GM23338 (cell line): ENCODE measurements at regions not wholly inside any gene's neighbourhood (a gene's known extent, or its start where the extent isn't known, plus 50 kb on each side); places are given as distances from the start of the nearest gene placed in this dataset.

ENCODE experiments used
- ATAC-seq: fragments of 200-7000 bp; cut with Tn5 transposase; 3 replicates; pipeline ENCODE4 v1.9.1; 2020
- DNase-seq: peaks from one replicate; pipeline ENCODE4 v3.0.0-alpha.2; 2015; ENCODE audit warnings: low spot score
- H2AFZ ChIP-seq: fragments of 200-600 bp; sonication (generic); 2 replicates; pipeline ENCODE4 v1.8.0; 2016; ENCODE audit warnings: antibody characterized with exemption, mild to moderate bottlenecking, moderate library complexity
- H3F3A ChIP-seq: fragments of 200-600 bp; sonication (generic); replicated peaks from 2 replicates; pipeline ENCODE4 v1.8.0; 2017; ENCODE audit warnings: antibody characterized with exemption, mixed run types, low read depth
- H3K27ac ChIP-seq: fragments of 200-600 bp; sonication (generic); 2 replicates; pipeline ENCODE4 v1.6.1; 2016; ENCODE audit warnings: low read depth
- H3K27me3 ChIP-seq: fragments of 200-600 bp; sonication (generic); 2 replicates; pipeline ENCODE4 v1.8.0; 2016; ENCODE audit warnings: mild to moderate bottlenecking, mixed run types, moderate library complexity; ENCODE audit not compliant: insufficient read depth
- H3K36me3 ChIP-seq: fragments of 200-600 bp; sonication (generic); 2 replicates; pipeline ENCODE4 v1.8.0; 2016; ENCODE audit warnings: mild to moderate bottlenecking; ENCODE audit not compliant: insufficient read depth
- H3K4me1 ChIP-seq: fragments of 200-600 bp; sonication (generic); 2 replicates; pipeline ENCODE4 v1.8.0; 2016; ENCODE audit warnings: mild to moderate bottlenecking, moderate library complexity; ENCODE audit not compliant: insufficient read depth
- H3K4me2 ChIP-seq: fragments of 200-600 bp; sonication (generic); 2 replicates; pipeline ENCODE4 v1.7.1; 2017; ENCODE audit warnings: mixed run types
- H3K4me3 ChIP-seq: fragments of 200-600 bp; sonication (generic); 2 replicates; pipeline ENCODE4 v1.6.1; 2016; ENCODE audit warnings: mixed run types
- H3K79me2 ChIP-seq: fragments of 200-600 bp; sonication (generic); replicated peaks from 2 replicates; pipeline ENCODE4 v1.8.0; 2017; ENCODE audit warnings: mild to moderate bottlenecking; ENCODE audit not compliant: insufficient read depth
- H3K9me2 ChIP-seq: fragments of 200-600 bp; sonication (generic); 2 replicates; pipeline ENCODE4 v1.8.0; 2017; ENCODE audit not compliant: insufficient read depth
- H4K20me1 ChIP-seq: fragments of 200-600 bp; sonication (generic); replicated peaks from 2 replicates; pipeline ENCODE4 v1.8.0; 2017; ENCODE audit warnings: mild to moderate bottlenecking; ENCODE audit not compliant: insufficient read depth
- H3K27ac Mint-ChIP-seq: 2 replicates; pipeline ENCODE4 v1.8.0; 2020; ENCODE audit warnings: inconsistent platforms, mild to moderate bottlenecking, moderate library complexity, mixed read lengths
- H3K27me3 Mint-ChIP-seq: 3 replicates; pipeline ENCODE4 v1.8.0; 2022; ENCODE audit warnings: low read depth, mild to moderate bottlenecking, moderate library complexity, mixed read lengths, inconsistent platforms; ENCODE audit not compliant: insufficient read depth, poor library complexity
- H3K36me3 Mint-ChIP-seq: 3 replicates; pipeline ENCODE4 v1.8.0; 2021; ENCODE audit warnings: low read depth, mild to moderate bottlenecking, inconsistent platforms, moderate library complexity, mixed read lengths
- H3K4me1 Mint-ChIP-seq: 3 replicates; pipeline ENCODE4 v1.8.0; 2020; ENCODE audit warnings: mild to moderate bottlenecking, inconsistent platforms, mixed read lengths
- H3K4me3 Mint-ChIP-seq: 3 replicates; pipeline ENCODE4 v1.8.0; 2021; ENCODE audit warnings: moderate library complexity, mild to moderate bottlenecking, inconsistent platforms, mixed read lengths
- H3K9me3 Mint-ChIP-seq: 3 replicates; pipeline ENCODE4 v1.8.0; 2020; ENCODE audit warnings: moderate library complexity, mild to moderate bottlenecking, inconsistent platforms, mixed read lengths
- CREB1 ChIP-seq: fragments of 250-450 bp; sonication (Bioruptor Pico); IDR thresholded peaks from 2 replicates; pipeline ENCODE4 v1.5.0; 2020; ENCODE audit warnings: low read depth, mild to moderate bottlenecking, moderate library complexity
- EZH2phosphoT487 ChIP-seq: fragments of 200-600 bp; sonication (generic); IDR thresholded peaks from one replicate; pipeline ENCODE4 v1.8.1; 2018; ENCODE audit warnings: antibody characterized with exemption; ENCODE audit not compliant: unreplicated experiment
- NANOG ChIP-seq: IDR thresholded peaks from 2 replicates; pipeline ENCODE4 v1.6.1; 2016; ENCODE audit warnings: antibody characterized with exemption, borderline replicate concordance
- STAT1 ChIP-seq: IDR thresholded peaks from one replicate; pipeline ENCODE4 v1.6.1; 2016; ENCODE audit warnings: antibody characterized with exemption; ENCODE audit not compliant: unreplicated experiment
- ZNF331 ChIP-seq: fragments of 250-450 bp; sonication (Bioruptor Pico); IDR thresholded peaks from 2 replicates; pipeline ENCODE4 v1.5.0; 2020; ENCODE audit warnings: low read depth, mild to moderate bottlenecking, moderate library complexity
- TF ChIP-seq, protein P1 (sequence below): IDR thresholded peaks from one replicate; pipeline ENCODE4 v1.6.1; 2018; ENCODE audit warnings: antibody characterized with exemption; ENCODE audit not compliant: unreplicated experiment
- TF ChIP-seq, protein P2 (sequence below), 2 experiments: fragments of 200-600 bp in 1 of 2; sonication (generic) in 1 of 2; conservative IDR thresholded peaks; 2 replicates each; pipeline versions ENCODE4 v1.5.1 to v1.6.1; 2016 to 2017; ENCODE audit warnings: antibody characterized with exemption in 2 of 2, low read depth in 2 of 2, mild to moderate bottlenecking in 2 of 2, moderate library complexity in 1 of 2
- TF ChIP-seq, protein P3 (sequence below): fragments of 250-450 bp; sonication (Bioruptor Pico); IDR thresholded peaks from 2 replicates; pipeline ENCODE4 v1.5.0; 2020; ENCODE audit warnings: mild to moderate bottlenecking, moderate library complexity
- TF ChIP-seq, protein P4 (sequence below): IDR thresholded peaks from 2 replicates; pipeline ENCODE4 v1.6.1; 2016; ENCODE audit warnings: antibody characterized with exemption

DNA sequence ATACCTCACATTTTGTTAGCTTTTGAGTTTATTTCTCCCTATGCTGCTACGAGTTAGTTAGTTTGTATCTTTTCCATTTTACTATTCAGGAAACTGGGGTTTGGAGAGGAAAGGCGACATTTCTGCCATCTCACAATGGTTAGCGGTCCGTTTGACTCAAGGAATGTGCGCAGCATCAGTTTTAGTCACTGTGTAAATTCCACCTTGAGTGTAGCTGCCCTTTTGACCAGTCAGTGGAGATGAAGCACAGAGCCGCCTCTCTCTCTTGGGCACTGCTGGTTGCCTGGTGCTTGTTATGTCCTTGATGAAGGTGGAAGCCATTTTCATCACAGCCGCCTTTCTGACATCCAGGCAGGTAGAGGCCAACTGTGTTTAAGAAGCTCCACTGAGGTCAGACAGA is 185.5 kb downstream of the SCP2D1 start (continued):
- TF ChIP-seq, protein P1, sequence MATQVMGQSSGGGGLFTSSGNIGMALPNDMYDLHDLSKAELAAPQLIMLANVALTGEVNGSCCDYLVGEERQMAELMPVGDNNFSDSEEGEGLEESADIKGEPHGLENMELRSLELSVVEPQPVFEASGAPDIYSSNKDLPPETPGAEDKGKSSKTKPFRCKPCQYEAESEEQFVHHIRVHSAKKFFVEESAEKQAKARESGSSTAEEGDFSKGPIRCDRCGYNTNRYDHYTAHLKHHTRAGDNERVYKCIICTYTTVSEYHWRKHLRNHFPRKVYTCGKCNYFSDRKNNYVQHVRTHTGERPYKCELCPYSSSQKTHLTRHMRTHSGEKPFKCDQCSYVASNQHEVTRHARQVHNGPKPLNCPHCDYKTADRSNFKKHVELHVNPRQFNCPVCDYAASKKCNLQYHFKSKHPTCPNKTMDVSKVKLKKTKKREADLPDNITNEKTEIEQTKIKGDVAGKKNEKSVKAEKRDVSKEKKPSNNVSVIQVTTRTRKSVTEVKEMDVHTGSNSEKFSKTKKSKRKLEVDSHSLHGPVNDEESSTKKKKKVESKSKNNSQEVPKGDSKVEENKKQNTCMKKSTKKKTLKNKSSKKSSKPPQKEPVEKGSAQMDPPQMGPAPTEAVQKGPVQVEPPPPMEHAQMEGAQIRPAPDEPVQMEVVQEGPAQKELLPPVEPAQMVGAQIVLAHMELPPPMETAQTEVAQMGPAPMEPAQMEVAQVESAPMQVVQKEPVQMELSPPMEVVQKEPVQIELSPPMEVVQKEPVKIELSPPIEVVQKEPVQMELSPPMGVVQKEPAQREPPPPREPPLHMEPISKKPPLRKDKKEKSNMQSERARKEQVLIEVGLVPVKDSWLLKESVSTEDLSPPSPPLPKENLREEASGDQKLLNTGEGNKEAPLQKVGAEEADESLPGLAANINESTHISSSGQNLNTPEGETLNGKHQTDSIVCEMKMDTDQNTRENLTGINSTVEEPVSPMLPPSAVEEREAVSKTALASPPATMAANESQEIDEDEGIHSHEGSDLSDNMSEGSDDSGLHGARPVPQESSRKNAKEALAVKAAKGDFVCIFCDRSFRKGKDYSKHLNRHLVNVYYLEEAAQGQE, result no peak

DNA sequence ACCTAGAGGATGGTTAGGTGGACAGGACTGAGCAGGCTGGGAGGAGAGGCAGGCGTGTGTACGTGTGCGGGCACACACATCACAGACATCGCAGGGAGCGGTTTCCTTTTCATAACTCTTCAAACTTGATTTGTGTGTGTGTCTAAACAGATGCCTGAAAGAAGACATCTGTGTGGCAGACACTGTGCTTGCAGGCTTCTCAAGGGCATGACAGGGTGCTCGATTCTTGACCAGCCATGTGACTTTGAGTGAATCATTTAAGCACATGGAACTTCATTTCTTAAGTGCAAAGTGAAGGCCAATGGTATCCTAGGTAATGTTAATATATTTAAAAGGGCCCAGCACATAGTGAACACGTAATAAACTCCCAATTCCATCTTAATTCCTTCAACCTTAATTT is 186.5 kb downstream of the SCP2D1 start:
- Histone ChIP-seq H3K79me2 (no peaks in the 10 kb centered on the region), H3K36me3 (no peaks in the 10 kb centered on the region), H3K4me3 (no peak overlapping the region), H3K27ac (no peak overlapping the region), H3K4me2 (no peak overlapping the region), H3F3A (no peaks in the 10 kb centered on the region), H3K27me3 (no peaks in the 10 kb centered on the region), H4K20me1 (no peaks in the 10 kb centered on the region), H3K9me2 (peaks cover 15% of the 10 kb centered on the region), H3K4me1 (no peaks in the 10 kb centered on the region), H2AFZ (no peak overlapping the region)
- TF ChIP-seq ZNF331 (no peak), EZH2phosphoT487 (no peak), CREB1 (no peak), NANOG (no peak), STAT1 (no peak)
- TF ChIP-seq, protein P1, result no peak
- TF ChIP-seq, protein P2, sequence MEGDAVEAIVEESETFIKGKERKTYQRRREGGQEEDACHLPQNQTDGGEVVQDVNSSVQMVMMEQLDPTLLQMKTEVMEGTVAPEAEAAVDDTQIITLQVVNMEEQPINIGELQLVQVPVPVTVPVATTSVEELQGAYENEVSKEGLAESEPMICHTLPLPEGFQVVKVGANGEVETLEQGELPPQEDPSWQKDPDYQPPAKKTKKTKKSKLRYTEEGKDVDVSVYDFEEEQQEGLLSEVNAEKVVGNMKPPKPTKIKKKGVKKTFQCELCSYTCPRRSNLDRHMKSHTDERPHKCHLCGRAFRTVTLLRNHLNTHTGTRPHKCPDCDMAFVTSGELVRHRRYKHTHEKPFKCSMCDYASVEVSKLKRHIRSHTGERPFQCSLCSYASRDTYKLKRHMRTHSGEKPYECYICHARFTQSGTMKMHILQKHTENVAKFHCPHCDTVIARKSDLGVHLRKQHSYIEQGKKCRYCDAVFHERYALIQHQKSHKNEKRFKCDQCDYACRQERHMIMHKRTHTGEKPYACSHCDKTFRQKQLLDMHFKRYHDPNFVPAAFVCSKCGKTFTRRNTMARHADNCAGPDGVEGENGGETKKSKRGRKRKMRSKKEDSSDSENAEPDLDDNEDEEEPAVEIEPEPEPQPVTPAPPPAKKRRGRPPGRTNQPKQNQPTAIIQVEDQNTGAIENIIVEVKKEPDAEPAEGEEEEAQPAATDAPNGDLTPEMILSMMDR (conservative IDR thresholded peaks at IDR 0.05; ENCODE audit: low read depth in 2 of 2), result no peak
- TF ChIP-seq, protein P3, sequence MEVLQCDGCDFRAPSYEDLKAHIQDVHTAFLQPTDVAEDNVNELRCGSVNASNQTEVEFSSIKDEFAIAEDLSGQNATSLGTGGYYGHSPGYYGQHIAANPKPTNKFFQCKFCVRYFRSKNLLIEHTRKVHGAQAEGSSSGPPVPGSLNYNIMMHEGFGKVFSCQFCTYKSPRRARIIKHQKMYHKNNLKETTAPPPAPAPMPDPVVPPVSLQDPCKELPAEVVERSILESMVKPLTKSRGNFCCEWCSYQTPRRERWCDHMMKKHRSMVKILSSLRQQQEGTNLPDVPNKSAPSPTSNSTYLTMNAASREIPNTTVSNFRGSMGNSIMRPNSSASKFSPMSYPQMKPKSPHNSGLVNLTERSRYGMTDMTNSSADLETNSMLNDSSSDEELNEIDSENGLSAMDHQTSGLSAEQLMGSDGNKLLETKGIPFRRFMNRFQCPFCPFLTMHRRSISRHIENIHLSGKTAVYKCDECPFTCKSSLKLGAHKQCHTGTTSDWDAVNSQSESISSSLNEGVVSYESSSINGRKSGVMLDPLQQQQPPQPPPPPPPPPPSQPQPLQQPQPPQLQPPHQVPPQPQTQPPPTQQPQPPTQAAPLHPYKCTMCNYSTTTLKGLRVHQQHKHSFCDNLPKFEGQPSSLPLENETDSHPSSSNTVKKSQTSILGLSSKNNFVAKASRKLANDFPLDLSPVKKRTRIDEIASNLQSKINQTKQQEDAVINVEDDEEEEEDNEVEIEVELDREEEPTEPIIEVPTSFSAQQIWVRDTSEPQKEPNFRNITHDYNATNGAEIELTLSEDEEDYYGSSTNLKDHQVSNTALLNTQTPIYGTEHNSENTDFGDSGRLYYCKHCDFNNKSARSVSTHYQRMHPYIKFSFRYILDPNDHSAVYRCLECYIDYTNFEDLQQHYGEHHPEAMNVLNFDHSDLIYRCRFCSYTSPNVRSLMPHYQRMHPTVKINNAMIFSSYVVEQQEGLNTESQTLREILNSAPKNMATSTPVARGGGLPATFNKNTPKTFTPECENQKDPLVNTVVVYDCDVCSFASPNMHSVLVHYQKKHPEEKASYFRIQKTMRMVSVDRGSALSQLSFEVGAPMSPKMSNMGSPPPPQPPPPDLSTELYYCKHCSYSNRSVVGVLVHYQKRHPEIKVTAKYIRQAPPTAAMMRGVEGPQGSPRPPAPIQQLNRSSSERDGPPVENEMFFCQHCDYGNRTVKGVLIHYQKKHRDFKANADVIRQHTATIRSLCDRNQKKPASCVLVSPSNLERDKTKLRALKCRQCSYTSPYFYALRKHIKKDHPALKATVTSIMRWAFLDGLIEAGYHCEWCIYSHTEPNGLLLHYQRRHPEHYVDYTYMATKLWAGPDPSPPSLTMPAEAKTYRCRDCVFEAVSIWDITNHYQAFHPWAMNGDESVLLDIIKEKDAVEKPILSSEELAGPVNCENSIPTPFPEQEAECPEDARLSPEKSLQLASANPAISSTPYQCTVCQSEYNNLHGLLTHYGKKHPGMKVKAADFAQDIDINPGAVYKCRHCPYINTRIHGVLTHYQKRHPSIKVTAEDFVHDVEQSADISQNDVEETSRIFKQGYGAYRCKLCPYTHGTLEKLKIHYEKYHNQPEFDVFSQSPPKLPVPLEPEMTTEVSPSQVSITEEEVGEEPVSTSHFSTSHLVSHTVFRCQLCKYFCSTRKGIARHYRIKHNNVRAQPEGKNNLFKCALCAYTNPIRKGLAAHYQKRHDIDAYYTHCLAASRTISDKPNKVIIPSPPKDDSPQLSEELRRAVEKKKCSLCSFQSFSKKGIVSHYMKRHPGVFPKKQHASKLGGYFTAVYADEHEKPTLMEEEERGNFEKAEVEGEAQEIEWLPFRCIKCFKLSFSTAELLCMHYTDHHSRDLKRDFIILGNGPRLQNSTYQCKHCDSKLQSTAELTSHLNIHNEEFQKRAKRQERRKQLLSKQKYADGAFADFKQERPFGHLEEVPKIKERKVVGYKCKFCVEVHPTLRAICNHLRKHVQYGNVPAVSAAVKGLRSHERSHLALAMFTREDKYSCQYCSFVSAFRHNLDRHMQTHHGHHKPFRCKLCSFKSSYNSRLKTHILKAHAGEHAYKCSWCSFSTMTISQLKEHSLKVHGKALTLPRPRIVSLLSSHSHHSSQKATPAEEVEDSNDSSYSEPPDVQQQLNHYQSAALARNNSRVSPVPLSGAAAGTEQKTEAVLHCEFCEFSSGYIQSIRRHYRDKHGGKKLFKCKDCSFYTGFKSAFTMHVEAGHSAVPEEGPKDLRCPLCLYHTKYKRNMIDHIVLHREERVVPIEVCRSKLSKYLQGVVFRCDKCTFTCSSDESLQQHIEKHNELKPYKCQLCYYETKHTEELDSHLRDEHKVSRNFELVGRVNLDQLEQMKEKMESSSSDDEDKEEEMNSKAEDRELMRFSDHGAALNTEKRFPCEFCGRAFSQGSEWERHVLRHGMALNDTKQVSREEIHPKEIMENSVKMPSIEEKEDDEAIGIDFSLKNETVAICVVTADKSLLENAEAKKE (CRISPR knock-in tag), result no peak
- TF ChIP-seq, protein P4, sequence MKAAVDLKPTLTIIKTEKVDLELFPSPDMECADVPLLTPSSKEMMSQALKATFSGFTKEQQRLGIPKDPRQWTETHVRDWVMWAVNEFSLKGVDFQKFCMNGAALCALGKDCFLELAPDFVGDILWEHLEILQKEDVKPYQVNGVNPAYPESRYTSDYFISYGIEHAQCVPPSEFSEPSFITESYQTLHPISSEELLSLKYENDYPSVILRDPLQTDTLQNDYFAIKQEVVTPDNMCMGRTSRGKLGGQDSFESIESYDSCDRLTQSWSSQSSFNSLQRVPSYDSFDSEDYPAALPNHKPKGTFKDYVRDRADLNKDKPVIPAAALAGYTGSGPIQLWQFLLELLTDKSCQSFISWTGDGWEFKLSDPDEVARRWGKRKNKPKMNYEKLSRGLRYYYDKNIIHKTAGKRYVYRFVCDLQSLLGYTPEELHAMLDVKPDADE, result no peak
- Mint-ChIP-seq H3K36me3 (no peaks in the 10 kb centered on the region), H3K27ac (no peak overlapping the region), H3K4me1 (peaks cover 3% of the 10 kb centered on the region; the same call in 1 of the 3 replicates), H3K9me3 (peaks cover 3% of the 10 kb centered on the region; the same call in 1 of the 3 replicates), H3K4me3 (no peak overlapping the region), H3K27me3 (no peaks in the 10 kb centered on the region)
- DNase-seq (no peak), ATAC-seq (no peak)
